ENCODE measurements at regions not wholly inside any gene's neighbourhood (a gene's known extent, or its start where the extent isn't known, plus 50 kb on each side); places are given as distances from the start of the nearest gene placed in this dataset.

DNA sequence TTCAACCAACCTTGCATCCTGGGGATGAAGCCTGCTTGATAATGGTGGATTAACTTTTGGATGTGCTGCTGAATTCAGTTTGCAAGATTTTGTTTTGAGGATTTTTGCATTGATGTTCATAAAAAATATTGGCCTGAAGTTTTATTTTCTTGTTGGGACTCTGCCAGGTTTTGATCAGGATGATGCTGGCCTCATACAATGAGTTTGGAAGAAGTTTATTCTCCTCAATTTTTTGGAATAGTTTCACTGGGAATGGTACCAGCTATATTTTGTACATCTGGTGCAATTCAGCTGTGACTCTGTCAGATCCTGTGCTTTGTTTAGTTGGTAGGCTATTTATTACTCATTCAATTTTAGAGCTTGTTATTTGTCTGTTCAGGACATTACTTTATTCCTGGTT lies 340.3 kb upstream of the TRAM1L1 start:
- CTCF ChIA-PET: no interaction called here

DNA sequence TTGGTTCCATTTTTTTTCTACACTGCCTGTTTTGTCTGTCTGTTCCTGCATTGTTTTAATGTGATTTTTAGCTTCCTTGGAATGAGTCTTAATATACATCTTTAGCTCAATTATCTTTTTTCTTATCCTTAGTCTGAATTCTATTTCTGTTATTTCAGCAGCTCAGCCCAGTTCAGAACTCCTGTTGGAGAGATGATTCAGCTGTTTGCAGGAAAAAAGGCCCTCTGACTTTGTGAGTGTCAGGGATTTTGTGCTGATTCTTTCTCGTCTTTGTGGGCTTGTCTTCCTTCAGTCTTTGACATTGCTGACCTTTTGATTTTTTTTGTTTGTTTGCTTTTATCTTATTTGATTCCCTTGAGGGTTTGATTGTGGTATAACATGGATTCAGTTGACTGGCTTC lies 343.2 kb upstream of the TRAM1L1 start:
- no peak for DNase-seq (ENCODE audit: low read depth, low spot score)
- ChIA-PET CTCF (no interaction called here), POLR2A (no interaction called here)
- no peak overlapping the region for H3K4me3 ChIP-seq (ENCODE audit: low read depth, low read length)
- TF ChIP-seq, protein P1, sequence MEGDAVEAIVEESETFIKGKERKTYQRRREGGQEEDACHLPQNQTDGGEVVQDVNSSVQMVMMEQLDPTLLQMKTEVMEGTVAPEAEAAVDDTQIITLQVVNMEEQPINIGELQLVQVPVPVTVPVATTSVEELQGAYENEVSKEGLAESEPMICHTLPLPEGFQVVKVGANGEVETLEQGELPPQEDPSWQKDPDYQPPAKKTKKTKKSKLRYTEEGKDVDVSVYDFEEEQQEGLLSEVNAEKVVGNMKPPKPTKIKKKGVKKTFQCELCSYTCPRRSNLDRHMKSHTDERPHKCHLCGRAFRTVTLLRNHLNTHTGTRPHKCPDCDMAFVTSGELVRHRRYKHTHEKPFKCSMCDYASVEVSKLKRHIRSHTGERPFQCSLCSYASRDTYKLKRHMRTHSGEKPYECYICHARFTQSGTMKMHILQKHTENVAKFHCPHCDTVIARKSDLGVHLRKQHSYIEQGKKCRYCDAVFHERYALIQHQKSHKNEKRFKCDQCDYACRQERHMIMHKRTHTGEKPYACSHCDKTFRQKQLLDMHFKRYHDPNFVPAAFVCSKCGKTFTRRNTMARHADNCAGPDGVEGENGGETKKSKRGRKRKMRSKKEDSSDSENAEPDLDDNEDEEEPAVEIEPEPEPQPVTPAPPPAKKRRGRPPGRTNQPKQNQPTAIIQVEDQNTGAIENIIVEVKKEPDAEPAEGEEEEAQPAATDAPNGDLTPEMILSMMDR (IDR thresholded peaks at IDR 0.05; ENCODE audit: insufficient read depth, low read length, missing control alignments): no peak

More for the DNA sequence above, 340.3 kb upstream of the TRAM1L1 start:
- TF ChIP-seq, protein P1 (IDR thresholded peaks at IDR 0.05; ENCODE audit: insufficient read depth, low read length, missing control alignments): no peak
- POLR2A ChIA-PET: no interaction called here
- no peak for DNase-seq (ENCODE audit: low read depth, low spot score)
- no peak overlapping the region for H3K4me3 ChIP-seq (ENCODE audit: low read depth, low read length)

DNA sequence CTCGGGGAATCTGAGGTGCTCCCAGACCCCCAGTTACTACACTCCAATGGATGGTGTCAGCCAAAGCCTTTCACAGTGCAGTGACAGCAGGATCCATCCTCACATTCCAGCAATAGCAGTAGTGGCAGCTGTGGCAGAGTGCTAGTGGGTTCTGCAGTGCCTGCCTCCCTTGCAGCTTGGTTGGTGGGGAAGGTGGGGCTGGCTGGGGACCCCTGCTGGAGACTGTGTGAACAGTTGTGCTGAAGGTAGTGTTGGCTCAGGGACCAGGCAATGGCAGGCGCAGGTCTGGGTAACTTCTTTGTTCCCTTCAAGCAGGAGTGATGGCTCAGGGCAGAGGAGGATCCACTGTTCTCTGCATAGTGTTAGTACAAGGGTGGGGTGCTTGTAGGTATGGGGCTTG lies 343.7 kb upstream of the TRAM1L1 start:
- TF ChIP-seq, protein P1 (IDR thresholded peaks at IDR 0.05; ENCODE audit: insufficient read depth, low read length, missing control alignments): no peak
- no peak overlapping the region for H3K4me3 ChIP-seq (ENCODE audit: low read depth, low read length)
- no peak for DNase-seq (ENCODE audit: low read depth, low spot score)
- ChIA-PET CTCF (no interaction called here), POLR2A (no interaction called here)

DNA sequence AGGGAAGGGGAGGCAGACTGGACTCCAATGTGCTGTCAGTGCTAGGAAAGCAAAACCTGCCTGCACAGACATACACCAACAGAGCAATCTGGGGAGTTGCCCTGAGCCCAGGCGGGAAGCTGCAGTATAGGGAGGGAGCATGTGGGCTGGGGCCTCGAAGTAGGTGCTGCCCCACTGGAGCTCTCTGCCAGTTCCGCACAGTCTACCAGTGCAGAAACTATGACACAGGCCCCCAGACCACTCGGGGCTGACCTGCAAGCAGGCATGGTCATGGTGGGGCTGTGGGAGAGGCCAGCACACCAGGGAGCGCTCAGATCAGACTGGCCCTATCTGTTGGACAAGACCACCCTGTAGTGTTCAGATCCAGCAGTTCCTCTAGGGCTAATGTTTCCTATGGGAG lies 344.1 kb upstream of the TRAM1L1 start:
- CTCF ChIA-PET: no interaction called here
- TF ChIP-seq, protein P1 (IDR thresholded peaks at IDR 0.05; ENCODE audit: insufficient read depth, low read length, missing control alignments): no peak
- POLR2A ChIA-PET: no interaction called here
- no peak overlapping the region for H3K4me3 ChIP-seq (ENCODE audit: low read depth, low read length)
- no peak for DNase-seq (ENCODE audit: low read depth, low spot score)

DNA sequence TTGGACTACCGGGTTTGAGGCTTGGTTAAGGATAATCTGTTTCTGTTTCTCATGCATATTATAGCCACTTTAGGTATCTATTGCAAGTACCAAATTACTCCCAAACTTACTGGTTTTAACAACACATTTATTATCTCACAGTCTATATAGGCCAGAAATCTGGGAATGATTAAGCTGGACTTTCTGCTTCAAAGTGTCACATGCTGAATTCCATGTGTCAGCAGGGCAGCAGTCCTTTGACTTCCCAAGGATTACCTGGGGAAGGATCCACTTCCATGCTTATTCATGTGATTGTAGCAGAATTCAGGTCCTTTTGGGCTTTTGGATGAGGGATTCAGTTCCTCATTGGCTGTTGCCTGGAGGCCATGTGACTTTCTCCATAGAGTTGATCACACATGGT lies 349.0 kb upstream of the TRAM1L1 start:
- ChIA-PET CTCF (no interaction called here), POLR2A (no interaction called here)
- no peak for DNase-seq (ENCODE audit: low read depth, low spot score)
- TF ChIP-seq, protein P1 (IDR thresholded peaks at IDR 0.05; ENCODE audit: insufficient read depth, low read length, missing control alignments): no peak
- H3K4me3 ChIP-seq (ENCODE audit: low read depth, low read length): no peak overlapping the region

DNA sequence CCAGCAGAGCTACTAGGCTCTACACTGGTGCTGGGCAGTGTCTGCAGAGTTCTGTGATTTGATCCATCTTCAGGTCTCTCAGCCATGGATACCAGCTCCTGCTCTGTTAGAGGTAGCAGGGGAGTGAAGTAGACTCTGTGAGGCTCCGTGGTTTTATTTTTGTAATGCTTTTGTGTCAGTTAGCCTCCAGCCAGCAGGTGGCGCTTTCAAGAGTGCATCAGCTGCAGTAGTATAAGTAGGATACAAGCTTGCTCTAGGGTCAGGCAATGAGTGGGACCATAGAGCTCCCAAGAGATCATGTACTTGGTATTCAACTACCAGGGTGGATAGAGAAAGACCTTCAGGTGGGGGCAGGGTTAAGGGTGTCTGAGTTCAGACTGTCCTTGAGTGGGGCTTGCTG lies 362.5 kb upstream of the TRAM1L1 start:
- DNase-seq (ENCODE audit: low read depth, low spot score): no peak
- ChIA-PET POLR2A (no interaction called here), CTCF (no interaction called here)
- TF ChIP-seq, protein P1 (IDR thresholded peaks at IDR 0.05; ENCODE audit: insufficient read depth, low read length, missing control alignments): no peak
- H3K4me3 ChIP-seq (ENCODE audit: low read depth, low read length): no peak overlapping the region

Data from AG04449 (cell line).